ENCODE measurements at regions not wholly inside any gene's neighbourhood (a gene's known extent, or its start where the extent isn't known, plus 50 kb on each side); places are given as distances from the start of the nearest gene placed in this dataset.
"Not testable (repeated sequence)": the region's sequence is repeated elsewhere in the genome, so short reads cannot be mapped to it uniquely, and the experiment has no call there.

DNA sequence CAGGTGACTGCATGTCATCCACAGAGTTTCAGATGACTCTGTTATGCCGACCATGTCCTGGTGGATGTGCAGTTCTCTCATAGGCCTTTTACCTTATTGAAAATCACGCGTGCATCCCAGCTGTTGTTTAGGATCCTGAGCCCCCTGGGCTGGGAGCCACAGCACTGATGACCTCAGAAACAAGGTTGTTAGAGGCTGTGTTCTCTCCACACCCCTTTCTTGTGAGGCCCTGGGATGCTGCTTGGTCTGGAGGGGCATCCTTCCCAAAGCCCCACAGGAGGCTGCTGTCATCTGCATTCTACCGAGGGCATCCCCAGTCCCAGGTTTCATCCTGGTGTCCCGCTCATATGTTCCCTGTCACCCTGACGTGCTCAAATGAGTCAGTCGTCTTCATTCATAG, 76.5 kb upstream of the IRX4 start:
- no peaks in the 10 kb centered on the region; the same call in 1 of the 2 replicates for H3K27me3 ChIP-seq (ENCODE audit: insufficient read depth, low read length)

DNA sequence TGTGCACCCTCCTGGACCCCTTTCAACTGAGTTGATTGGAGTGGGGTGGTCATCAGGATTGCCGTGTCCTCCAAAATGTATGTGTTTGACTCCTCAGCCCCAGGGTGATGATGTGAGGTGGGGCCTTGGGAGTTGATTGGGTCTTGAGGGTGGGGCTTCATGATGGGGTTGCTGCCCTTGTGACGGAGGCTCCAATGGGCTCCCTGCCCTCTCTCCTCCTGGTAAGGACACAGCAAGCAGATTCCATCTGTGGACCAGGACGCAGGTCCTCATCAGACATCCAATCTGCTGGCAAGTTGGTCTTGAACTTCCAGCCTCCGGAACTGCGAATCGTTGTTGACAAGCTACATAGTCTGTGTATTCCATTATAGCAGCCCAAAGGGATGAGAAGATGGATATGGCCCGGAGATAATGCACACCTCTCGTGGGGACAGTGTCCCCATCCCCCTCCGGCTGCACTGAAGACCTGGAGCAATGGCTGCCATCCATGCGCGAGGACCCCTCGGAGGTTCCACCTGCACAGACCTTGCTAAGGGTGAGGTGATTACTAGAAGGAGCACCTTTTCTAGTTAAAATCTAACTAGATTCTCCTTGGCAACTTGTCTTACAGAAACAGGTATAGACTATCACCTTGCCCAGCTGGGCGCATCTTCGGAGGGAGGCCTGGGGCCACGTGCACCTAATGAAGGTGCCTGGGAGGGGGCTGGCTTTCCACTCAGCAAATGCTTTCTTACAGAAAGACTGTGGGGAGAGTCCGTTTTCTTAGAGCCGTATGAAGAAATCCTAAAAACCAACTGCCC, 75.7 kb upstream of the IRX4 start:
- H3K79me2 ChIP-seq (ENCODE audit: insufficient read depth, low read length): no peaks in the 10 kb centered on the region
- no peaks in the 10 kb centered on the region for H3K9me2 ChIP-seq (ENCODE audit: low read depth, low read length)
- TF ChIP-seq, protein P1, sequence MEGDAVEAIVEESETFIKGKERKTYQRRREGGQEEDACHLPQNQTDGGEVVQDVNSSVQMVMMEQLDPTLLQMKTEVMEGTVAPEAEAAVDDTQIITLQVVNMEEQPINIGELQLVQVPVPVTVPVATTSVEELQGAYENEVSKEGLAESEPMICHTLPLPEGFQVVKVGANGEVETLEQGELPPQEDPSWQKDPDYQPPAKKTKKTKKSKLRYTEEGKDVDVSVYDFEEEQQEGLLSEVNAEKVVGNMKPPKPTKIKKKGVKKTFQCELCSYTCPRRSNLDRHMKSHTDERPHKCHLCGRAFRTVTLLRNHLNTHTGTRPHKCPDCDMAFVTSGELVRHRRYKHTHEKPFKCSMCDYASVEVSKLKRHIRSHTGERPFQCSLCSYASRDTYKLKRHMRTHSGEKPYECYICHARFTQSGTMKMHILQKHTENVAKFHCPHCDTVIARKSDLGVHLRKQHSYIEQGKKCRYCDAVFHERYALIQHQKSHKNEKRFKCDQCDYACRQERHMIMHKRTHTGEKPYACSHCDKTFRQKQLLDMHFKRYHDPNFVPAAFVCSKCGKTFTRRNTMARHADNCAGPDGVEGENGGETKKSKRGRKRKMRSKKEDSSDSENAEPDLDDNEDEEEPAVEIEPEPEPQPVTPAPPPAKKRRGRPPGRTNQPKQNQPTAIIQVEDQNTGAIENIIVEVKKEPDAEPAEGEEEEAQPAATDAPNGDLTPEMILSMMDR (IDR thresholded peaks at IDR 0.05; ENCODE audit: low read length): no peak
- H3K4me2 ChIP-seq (ENCODE audit: low read length): no peak overlapping the region
- H3K36me3 ChIP-seq (ENCODE audit: insufficient read depth, low read length): no peaks in the 10 kb centered on the region
- H3K27me3 ChIP-seq (ENCODE audit: insufficient read depth, low read length): no peaks in the 10 kb centered on the region; the same call in 1 of the 2 replicates
- H3K4me3 ChIP-seq (ENCODE audit: low read depth, low read length, poor library complexity, severe bottlenecking): no peak overlapping the region
- H3F3A ChIP-seq (ENCODE audit: insufficient read depth, low read length): no peaks in the 10 kb centered on the region
- H2AFZ ChIP-seq (ENCODE audit: low read length): no peak overlapping the region
- no peaks in the 10 kb centered on the region for H4K20me1 ChIP-seq (ENCODE audit: insufficient read depth, low read length)
- no peak overlapping the region for H3K27ac ChIP-seq (ENCODE audit: low read depth, low read length, poor library complexity, severe bottlenecking)
- H3K9me3 ChIP-seq (ENCODE audit: low read length): no peaks in the 10 kb centered on the region
- H3K9ac ChIP-seq (ENCODE audit: low read length): no peak overlapping the region
- H3K4me1 ChIP-seq (ENCODE audit: insufficient read depth, low read length, severe bottlenecking): no peaks in the 10 kb centered on the region

More for the DNA sequence above, 76.5 kb upstream of the IRX4 start:
- TF ChIP-seq, protein P1 (IDR thresholded peaks at IDR 0.05; ENCODE audit: low read length): no peak
- no peak for TF ChIP-seq EZH2 (IDR thresholded peaks at IDR 0.05; ENCODE audit: borderline replicate concordance, low read length)
- Histone ChIP-seq H3K4me1 (ENCODE audit: insufficient read depth, low read length, severe bottlenecking) (no peaks in the 10 kb centered on the region), H3K9me3 (ENCODE audit: low read length) (no peaks in the 10 kb centered on the region), H3F3A (ENCODE audit: insufficient read depth, low read length) (no peaks in the 10 kb centered on the region), H3K36me3 (ENCODE audit: insufficient read depth, low read length) (no peaks in the 10 kb centered on the region), H3K4me2 (ENCODE audit: low read length) (no peak overlapping the region), H3K9ac (ENCODE audit: low read length) (no peak overlapping the region), H4K20me1 (ENCODE audit: insufficient read depth, low read length) (no peaks in the 10 kb centered on the region), H3K27ac (ENCODE audit: low read depth, low read length, poor library complexity, severe bottlenecking) (no peak overlapping the region), H2AFZ (ENCODE audit: low read length) (no peak overlapping the region), H3K9me2 (ENCODE audit: low read depth, low read length) (no peaks in the 10 kb centered on the region), H3K79me2 (ENCODE audit: insufficient read depth, low read length) (no peaks in the 10 kb centered on the region), H3K4me3 (ENCODE audit: low read depth, low read length, poor library complexity, severe bottlenecking) (no peak overlapping the region)

DNA sequence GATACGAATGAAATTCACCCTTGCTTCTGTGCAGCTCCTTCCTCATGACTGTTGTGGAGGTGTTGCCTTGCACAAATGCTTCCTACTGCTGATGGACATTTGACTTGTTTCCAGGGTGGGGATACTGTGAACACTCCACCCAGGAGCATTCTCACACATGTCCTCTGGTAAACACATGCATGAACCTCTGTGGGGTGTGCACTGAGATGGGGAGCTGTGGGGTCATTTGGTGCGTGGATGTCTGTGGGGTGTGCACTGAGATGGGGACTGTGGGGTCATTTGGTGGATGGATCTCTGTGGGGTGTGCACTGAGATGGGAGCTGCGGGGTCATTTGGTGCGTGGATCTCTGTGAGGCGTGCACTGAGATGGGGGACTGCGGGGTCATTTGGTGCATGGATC, 72.9 kb upstream of the IRX4 start:
- Histone ChIP-seq H3K4me1 (ENCODE audit: insufficient read depth, low read length, severe bottlenecking) (no peaks in the 10 kb centered on the region), H4K20me1 (ENCODE audit: insufficient read depth, low read length) (no peaks in the 10 kb centered on the region), H2AFZ (ENCODE audit: low read length) (no peak overlapping the region), H3K4me3 (ENCODE audit: low read depth, low read length, poor library complexity, severe bottlenecking) (no peak overlapping the region), H3K79me2 (ENCODE audit: insufficient read depth, low read length) (no peaks in the 10 kb centered on the region), H3F3A (ENCODE audit: insufficient read depth, low read length) (no peaks in the 10 kb centered on the region), H3K9me3 (ENCODE audit: low read length) (no peaks in the 10 kb centered on the region), H3K27ac (ENCODE audit: low read depth, low read length, poor library complexity, severe bottlenecking) (no peak overlapping the region), H3K27me3 (ENCODE audit: insufficient read depth, low read length) (no peaks in the 10 kb centered on the region; the same call in 1 of the 2 replicates), H3K9me2 (ENCODE audit: low read depth, low read length) (no peaks in the 10 kb centered on the region), H3K36me3 (ENCODE audit: insufficient read depth, low read length) (no peaks in the 10 kb centered on the region), H3K4me2 (ENCODE audit: low read length) (no peak overlapping the region), H3K9ac (ENCODE audit: low read length) (no peak overlapping the region)
- TF ChIP-seq EZH2 (IDR thresholded peaks at IDR 0.05; ENCODE audit: borderline replicate concordance, low read length): no peak
- TF ChIP-seq, protein P1 (IDR thresholded peaks at IDR 0.05; ENCODE audit: low read length): no peak

DNA sequence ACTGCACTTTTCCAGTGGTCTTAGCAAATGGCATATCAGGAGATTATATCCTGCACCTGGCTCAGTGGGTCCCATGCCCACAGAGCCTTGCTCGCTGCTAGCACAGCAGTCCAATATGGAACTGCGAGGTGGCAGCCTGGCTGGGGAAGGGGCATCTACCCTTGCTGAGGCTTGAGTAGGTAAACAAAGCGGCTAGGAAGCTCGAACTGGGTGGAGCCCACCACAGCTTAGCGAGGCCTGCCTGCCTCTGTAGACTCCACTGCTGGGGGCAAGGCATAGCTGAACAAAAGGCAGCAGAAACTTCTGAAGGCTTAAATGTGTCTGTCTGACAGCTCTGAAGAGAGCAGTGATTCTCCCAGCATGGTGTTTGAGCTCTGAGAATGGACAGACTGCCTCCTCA, 71.0 kb upstream of the IRX4 start:
- H3K4me1 ChIP-seq (ENCODE audit: insufficient read depth, low read length, severe bottlenecking); H4K20me1 ChIP-seq (ENCODE audit: insufficient read depth, low read length); H3K4me3 ChIP-seq (ENCODE audit: low read depth, low read length, poor library complexity, severe bottlenecking); H3K27ac ChIP-seq (ENCODE audit: low read depth, low read length, poor library complexity, severe bottlenecking); H3K4me2 ChIP-seq (ENCODE audit: low read length); H3F3A ChIP-seq (ENCODE audit: insufficient read depth, low read length); H3K36me3 ChIP-seq (ENCODE audit: insufficient read depth, low read length); H2AFZ ChIP-seq (ENCODE audit: low read length); H3K27me3 ChIP-seq (ENCODE audit: insufficient read depth, low read length); H3K9me3 ChIP-seq (ENCODE audit: low read length); H3K9ac ChIP-seq (ENCODE audit: low read length); H3K79me2 ChIP-seq (ENCODE audit: insufficient read depth, low read length); H3K9me2 ChIP-seq (ENCODE audit: low read depth, low read length): not testable (repeated sequence)

Measured in OCI-LY1 (cell line).